Ishikawa (cell line): ENCODE measurements at regions not wholly inside any gene's neighbourhood (a gene's known extent, or its start where the extent isn't known, plus 50 kb on each side); places are given as distances from the start of the nearest gene placed in this dataset.

Experiments used
- CEBPB ChIP-seq: IDR thresholded peaks from 2 replicates; pipeline ENCODE4 v1.6.1; 2012
- CREB1 ChIP-seq: IDR thresholded peaks from 2 replicates; pipeline ENCODE4 v1.6.1; 2012; ENCODE audit warnings: low read depth
- EGR1 ChIP-seq: IDR thresholded peaks from 2 replicates; pipeline ENCODE4 v1.6.1; 2012
- EP300 ChIP-seq: IDR thresholded peaks from 2 replicates; pipeline ENCODE4 v1.6.1; 2012; ENCODE audit warnings: borderline replicate concordance
- FOXM1 ChIP-seq: IDR thresholded peaks from 2 replicates; pipeline ENCODE4 v1.6.1; 2012; ENCODE audit warnings: low read depth, borderline replicate concordance
- MAX ChIP-seq: IDR thresholded peaks from 2 replicates; pipeline ENCODE4 v1.6.1; 2012
- NFIC ChIP-seq: IDR thresholded peaks from 2 replicates; pipeline ENCODE4 v1.6.1; 2012
- RAD21 ChIP-seq: IDR thresholded peaks from 2 replicates; pipeline ENCODE4 v1.6.1; 2012; ENCODE audit warnings: low read depth
- TAF1 ChIP-seq: IDR thresholded peaks from 2 replicates; pipeline ENCODE4 v1.6.1; 2012; ENCODE audit warnings: low read depth, mild to moderate bottlenecking
- TCF12 ChIP-seq: IDR thresholded peaks from 2 replicates; pipeline ENCODE4 v1.6.1; 2012; ENCODE audit warnings: low read depth
- TEAD4 ChIP-seq: IDR thresholded peaks from 2 replicates; pipeline ENCODE4 v1.6.1; 2012
- USF1 ChIP-seq: IDR thresholded peaks from 2 replicates; pipeline ENCODE4 v1.6.1; 2012
- YY1 ChIP-seq: IDR thresholded peaks from 2 replicates; pipeline ENCODE4 v1.6.1; 2012; ENCODE audit warnings: low read depth
- ZBTB7A ChIP-seq: IDR thresholded peaks from 2 replicates; pipeline ENCODE4 v1.6.1; 2012; ENCODE audit warnings: low read depth
- TF ChIP-seq, protein P1 (sequence below): IDR thresholded peaks from 2 replicates; pipeline ENCODE4 v1.6.1; 2012; ENCODE audit warnings: low read depth, mild to moderate bottlenecking

DNA sequence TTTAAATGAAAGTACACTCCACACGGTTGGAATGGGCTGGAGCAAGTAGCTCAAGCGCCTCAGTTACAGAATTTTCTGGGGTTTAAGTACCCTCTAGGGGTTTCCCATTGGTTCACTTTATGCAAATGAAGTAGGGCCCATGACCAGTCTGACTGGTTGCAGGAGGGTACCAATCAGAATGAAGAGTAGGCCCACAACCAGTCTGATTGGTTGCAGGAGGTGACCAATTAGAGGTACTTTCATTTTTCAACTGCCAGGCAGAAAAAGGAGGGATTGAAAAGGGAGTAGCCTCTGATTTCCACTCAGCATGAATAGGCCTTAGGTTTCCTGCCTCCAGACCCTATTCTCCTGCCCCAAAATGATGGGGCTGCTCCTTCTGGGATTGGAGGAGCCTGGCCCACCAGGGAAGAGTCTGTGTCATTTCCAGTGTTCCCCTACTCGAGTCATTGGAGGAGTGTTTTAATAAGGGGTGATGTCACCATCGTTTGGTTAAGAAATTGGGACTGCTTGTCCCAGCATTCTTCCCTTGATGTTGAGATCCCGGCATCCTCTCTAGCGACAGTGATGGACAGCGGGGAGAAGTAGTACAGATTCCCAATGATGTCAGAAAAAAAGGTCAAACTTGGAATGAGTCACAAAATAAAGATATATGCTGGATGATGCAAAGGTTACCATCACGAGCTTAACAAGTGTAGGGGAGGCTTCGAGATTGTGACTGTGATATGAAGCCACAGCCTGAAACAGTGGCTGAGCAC, 210.4 kb downstream of the SH3BP4 start:
- TF ChIP-seq EP300 (no peak), FOXM1 (no peak), MAX (no peak), CREB1 (no peak), RAD21 (no peak), YY1 (no peak), EGR1 (no peak), ZBTB7A (no peak), NFIC (no peak), USF1 (no peak)
- TF ChIP-seq, protein P1, sequence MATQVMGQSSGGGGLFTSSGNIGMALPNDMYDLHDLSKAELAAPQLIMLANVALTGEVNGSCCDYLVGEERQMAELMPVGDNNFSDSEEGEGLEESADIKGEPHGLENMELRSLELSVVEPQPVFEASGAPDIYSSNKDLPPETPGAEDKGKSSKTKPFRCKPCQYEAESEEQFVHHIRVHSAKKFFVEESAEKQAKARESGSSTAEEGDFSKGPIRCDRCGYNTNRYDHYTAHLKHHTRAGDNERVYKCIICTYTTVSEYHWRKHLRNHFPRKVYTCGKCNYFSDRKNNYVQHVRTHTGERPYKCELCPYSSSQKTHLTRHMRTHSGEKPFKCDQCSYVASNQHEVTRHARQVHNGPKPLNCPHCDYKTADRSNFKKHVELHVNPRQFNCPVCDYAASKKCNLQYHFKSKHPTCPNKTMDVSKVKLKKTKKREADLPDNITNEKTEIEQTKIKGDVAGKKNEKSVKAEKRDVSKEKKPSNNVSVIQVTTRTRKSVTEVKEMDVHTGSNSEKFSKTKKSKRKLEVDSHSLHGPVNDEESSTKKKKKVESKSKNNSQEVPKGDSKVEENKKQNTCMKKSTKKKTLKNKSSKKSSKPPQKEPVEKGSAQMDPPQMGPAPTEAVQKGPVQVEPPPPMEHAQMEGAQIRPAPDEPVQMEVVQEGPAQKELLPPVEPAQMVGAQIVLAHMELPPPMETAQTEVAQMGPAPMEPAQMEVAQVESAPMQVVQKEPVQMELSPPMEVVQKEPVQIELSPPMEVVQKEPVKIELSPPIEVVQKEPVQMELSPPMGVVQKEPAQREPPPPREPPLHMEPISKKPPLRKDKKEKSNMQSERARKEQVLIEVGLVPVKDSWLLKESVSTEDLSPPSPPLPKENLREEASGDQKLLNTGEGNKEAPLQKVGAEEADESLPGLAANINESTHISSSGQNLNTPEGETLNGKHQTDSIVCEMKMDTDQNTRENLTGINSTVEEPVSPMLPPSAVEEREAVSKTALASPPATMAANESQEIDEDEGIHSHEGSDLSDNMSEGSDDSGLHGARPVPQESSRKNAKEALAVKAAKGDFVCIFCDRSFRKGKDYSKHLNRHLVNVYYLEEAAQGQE = no peak

GRCh38 chr2:235162837-235163197, 211.0 kb downstream of the SH3BP4 start:
- TF ChIP-seq RAD21 = no peak
- no peak for TF ChIP-seq TAF1
- no peak for TF ChIP-seq EGR1
- TF ChIP-seq NFIC = no peak

DNA sequence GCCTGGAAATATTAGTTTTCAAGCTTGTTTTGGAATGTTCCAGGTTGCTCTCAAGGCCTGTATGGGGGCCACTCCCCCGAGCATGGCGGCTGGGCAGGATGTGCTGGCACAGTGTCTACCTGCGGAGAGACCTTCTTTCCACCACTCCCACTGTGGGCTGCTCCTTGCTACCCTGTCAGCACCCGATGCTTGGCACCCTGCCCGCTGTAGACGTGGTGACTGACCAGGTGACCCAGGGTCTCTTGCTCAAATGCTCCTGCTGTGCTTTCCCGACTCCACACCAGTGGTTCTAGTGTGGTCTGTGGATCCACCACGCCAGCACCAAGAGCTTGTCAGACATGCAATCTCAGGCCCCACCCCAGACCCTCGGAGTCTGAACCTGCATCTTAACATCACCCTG, 213.3 kb downstream of the SH3BP4 start:
- TF ChIP-seq, protein P1 = no peak
- TF ChIP-seq FOXM1 (no peak), EGR1 (no peak), CEBPB (no peak), EP300 (no peak), MAX (no peak), TEAD4 (no peak), ZBTB7A (no peak), RAD21 (no peak), TAF1 (no peak), CREB1 (no peak), TCF12 (no peak), YY1 (no peak)

- TF ChIP-seq EGR1 (no peak), TAF1 (no peak), EP300 (no peak), USF1 (no peak), RAD21 (no peak), CEBPB (no peak), YY1 (no peak)
These were observed 213.8 kb downstream of the SH3BP4 start for GRCh38 chr2:235165631-235166030.

DNA sequence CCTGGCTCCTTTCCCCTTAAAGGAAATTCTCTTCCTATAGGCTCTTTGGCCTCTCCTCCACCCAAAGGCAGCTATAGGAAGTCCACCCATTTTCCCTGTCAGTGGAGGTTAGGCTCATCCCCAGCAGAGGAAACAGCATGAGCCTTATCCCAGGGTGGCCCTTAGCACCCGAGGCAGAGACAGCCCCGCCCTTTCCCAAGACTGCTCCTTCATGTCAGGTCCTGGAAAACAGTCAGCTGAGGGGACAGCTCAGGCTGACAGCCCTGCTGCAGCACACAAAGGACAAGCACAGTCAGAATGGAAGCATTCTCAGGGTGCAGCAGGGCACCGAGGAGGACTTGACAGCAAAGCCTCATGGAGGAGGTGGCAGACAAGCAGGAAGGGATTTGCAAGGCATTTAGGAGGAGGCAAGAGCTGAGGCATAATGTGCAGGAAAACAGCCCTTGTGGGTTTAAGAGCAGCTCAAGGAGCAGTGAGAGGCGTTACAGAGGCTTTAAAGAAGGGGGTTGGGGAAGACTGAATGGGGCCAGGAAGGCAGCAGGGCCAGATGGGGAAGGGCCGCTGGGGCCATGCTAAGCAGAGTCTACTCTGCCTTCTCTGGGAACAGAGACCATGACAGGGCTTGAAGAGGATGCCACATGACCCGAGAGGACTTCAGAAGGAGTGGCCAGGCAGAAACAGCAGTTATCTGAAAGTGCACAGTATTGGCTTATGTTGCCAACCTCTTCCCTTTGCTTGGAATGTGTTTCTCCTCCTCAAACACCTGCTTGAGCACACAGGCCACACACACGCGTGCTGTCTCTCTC, 216.6 kb downstream of the SH3BP4 start:
- TF ChIP-seq RAD21 = no peak
- TF ChIP-seq EP300 = no peak
- TF ChIP-seq, protein P1 = no peak
- TF ChIP-seq TAF1 = no peak
- TF ChIP-seq NFIC = no peak
- TF ChIP-seq TCF12 = no peak
- no peak for TF ChIP-seq EGR1
